Osteocyte (in vitro differentiated cells): ENCODE measurements at regions not wholly inside any gene's neighbourhood (a gene's known extent, or its start where the extent isn't known, plus 50 kb on each side); places are given as distances from the start of the nearest gene placed in this dataset.

Experiments
- DNase-seq: peaks from one replicate; pipeline ENCODE4 v3.0.0; 2021; ENCODE audit warnings: mixed read lengths; ENCODE audit not compliant: unreplicated experiment; ENCODE audit errors: extremely low spot score
- H3K27ac Mint-ChIP-seq: one replicate; pipeline ENCODE4 v1.8.0; 2021; ENCODE audit warnings: mild to moderate bottlenecking, mixed read lengths; ENCODE audit not compliant: unreplicated experiment
- H3K27me3 Mint-ChIP-seq: one replicate; pipeline ENCODE4 v1.8.0; 2021; ENCODE audit warnings: mixed read lengths; ENCODE audit not compliant: unreplicated experiment
- H3K36me3 Mint-ChIP-seq: one replicate; pipeline ENCODE4 v1.8.0; 2021; ENCODE audit warnings: mixed read lengths; ENCODE audit not compliant: unreplicated experiment
- H3K4me1 Mint-ChIP-seq: one replicate; pipeline ENCODE4 v1.8.0; 2021; ENCODE audit warnings: mixed read lengths; ENCODE audit not compliant: unreplicated experiment
- H3K4me3 Mint-ChIP-seq: one replicate; pipeline ENCODE4 v1.8.0; 2021; ENCODE audit warnings: mild to moderate bottlenecking, moderate library complexity, mixed read lengths; ENCODE audit not compliant: unreplicated experiment
- H3K9me3 Mint-ChIP-seq: one replicate; pipeline ENCODE4 v1.8.0; 2021; ENCODE audit warnings: mixed read lengths; ENCODE audit not compliant: unreplicated experiment
- CTCF ChIP-seq: fragments of 200-600 bp; sonication (generic); IDR thresholded peaks from 2 replicates; pipeline ENCODE4 v1.5.0; 2021; ENCODE audit warnings: antibody characterized with exemption, mild to moderate bottlenecking, moderate library complexity

- H3K9me3 Mint-ChIP-seq: peaks cover 7% of the 10 kb centered on the region
- H3K4me1 Mint-ChIP-seq: no peaks in the 10 kb centered on the region
- no peak for DNase-seq
- H3K27me3 Mint-ChIP-seq: no peaks in the 10 kb centered on the region
- no peak overlapping the region for H3K27ac Mint-ChIP-seq
- no peaks in the 10 kb centered on the region for H3K36me3 Mint-ChIP-seq
- no peak for TF ChIP-seq CTCF
- H3K4me3 Mint-ChIP-seq: no peak overlapping the region
These were observed 88.5 kb upstream of the ACTRT2 start for GRCh38 chr1:2932671-2933350.

- no peak overlapping the region for H3K4me3 Mint-ChIP-seq
- no peaks in the 10 kb centered on the region for H3K4me1 Mint-ChIP-seq
- H3K36me3 Mint-ChIP-seq: no peaks in the 10 kb centered on the region
- H3K27ac Mint-ChIP-seq: no peak overlapping the region
- no peaks in the 10 kb centered on the region for H3K27me3 Mint-ChIP-seq
- H3K9me3 Mint-ChIP-seq: peaks cover 11% of the 10 kb centered on the region
- TF ChIP-seq CTCF: no peak
- no peak for DNase-seq
These were observed 87.7 kb upstream of the ACTRT2 start for GRCh38 chr1:2933431-2934155.

GRCh38 chr1:2934156-2934540 is 87.1 kb upstream of the ACTRT2 start:
- Mint-ChIP-seq H3K9me3 (peaks cover 11% of the 10 kb centered on the region), H3K4me1 (no peaks in the 10 kb centered on the region), H3K36me3 (no peaks in the 10 kb centered on the region), H3K27me3 (no peaks in the 10 kb centered on the region), H3K4me3 (no peak overlapping the region), H3K27ac (no peak overlapping the region)
- DNase-seq: no peak
- TF ChIP-seq CTCF: no peak

- Mint-ChIP-seq H3K36me3 (no peaks in the 10 kb centered on the region), H3K9me3 (peaks cover 11% of the 10 kb centered on the region), H3K27ac (no peak overlapping the region), H3K4me1 (no peaks in the 10 kb centered on the region), H3K27me3 (no peaks in the 10 kb centered on the region), H3K4me3 (no peak overlapping the region)
- DNase-seq: no peak
- no peak for TF ChIP-seq CTCF
These were observed 86.6 kb upstream of the ACTRT2 start for GRCh38 chr1:2934642-2935081.

- no peaks in the 10 kb centered on the region for H3K36me3 Mint-ChIP-seq
- no peak overlapping the region for H3K27ac Mint-ChIP-seq
- H3K27me3 Mint-ChIP-seq: no peaks in the 10 kb centered on the region
- TF ChIP-seq CTCF: no peak
- DNase-seq: no peak
- H3K9me3 Mint-ChIP-seq: peaks cover 12% of the 10 kb centered on the region
- no peaks in the 10 kb centered on the region for H3K4me1 Mint-ChIP-seq
- H3K4me3 Mint-ChIP-seq: no peak overlapping the region
These were observed 86.1 kb upstream of the ACTRT2 start for GRCh38 chr1:2935184-2935583.
